OCI-LY7 (cell line): ENCODE measurements at regions not wholly inside any gene's neighbourhood (a gene's known extent, or its start where the extent isn't known, plus 50 kb on each side); places are given as distances from the start of the nearest gene placed in this dataset.

Source experiments
- CTCF ChIP-seq: fragments of 200-600 bp; sonication (generic); conservative IDR thresholded peaks from 2 replicates; pipeline ENCODE4 v1.5.1; 2014; ENCODE audit warnings: mild to moderate bottlenecking, antibody characterized with exemption, low read length, moderate library complexity, mixed read lengths
- EZH2phosphoT487 ChIP-seq: fragments of 200-600 bp; sonication (generic); IDR thresholded peaks from 2 replicates; pipeline ENCODE4 v1.6.1; 2018; ENCODE audit warnings: low read depth, borderline replicate concordance, mild to moderate bottlenecking, mixed run types, antibody characterized with exemption, low read length, moderate library complexity, mixed read lengths

- TF ChIP-seq CTCF (no peak), EZH2phosphoT487 (no peak)
Measured at GRCh38 chr2:128374711-128375413, 56.2 kb upstream of the HS6ST1 start.
